ENCODE measurements at regions not wholly inside any gene's neighbourhood (a gene's known extent, or its start where the extent isn't known, plus 50 kb on each side); places are given as distances from the start of the nearest gene placed in this dataset.
A peak's percentile ranks its signal among the peaks of the same experiment; 100 is the strongest.

DNA sequence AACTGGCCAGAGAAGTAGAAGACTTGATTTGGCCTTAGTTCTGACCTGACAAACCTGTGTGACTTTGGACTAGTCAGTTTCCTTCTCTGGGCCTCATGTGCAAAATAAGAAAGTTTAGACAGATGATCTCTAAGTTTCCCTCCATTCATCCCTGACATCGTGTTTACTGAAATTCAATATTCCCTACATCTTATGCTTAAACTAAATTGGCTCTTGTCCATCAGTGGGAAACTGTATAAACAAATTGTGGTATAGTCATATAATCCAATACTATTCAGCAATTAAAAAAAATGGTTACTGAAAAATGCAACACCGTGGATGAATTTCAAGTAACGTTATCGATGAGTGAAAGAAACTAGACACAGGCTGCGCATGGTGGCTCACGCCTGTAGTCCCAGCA lies 64.4 kb upstream of the HRH1 start:
- no peak for DNase-seq

DNA sequence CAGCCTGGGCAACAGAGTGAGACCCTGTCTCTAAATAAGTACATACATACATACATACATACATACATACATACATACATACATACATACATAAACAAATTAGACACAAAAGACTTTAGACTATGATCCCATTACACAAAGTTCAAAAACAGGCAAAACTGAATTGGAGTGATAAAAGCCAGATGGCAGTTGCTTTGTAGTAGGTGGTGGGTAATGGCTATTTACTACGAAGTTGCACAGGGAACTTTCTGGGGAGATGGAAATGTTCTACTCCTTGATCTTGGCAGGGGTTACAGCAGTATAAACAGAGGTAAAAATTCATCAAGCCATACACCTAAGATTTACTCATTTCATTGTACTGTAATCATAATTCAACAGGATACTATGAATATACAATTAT lies 63.7 kb upstream of the HRH1 start:
- no peak for DNase-seq

GRCh38 chr3:11091088-11091590 lies 63.2 kb upstream of the HRH1 start:
- no peak for DNase-seq

- DNase-seq: no peak
Observed at GRCh38 chr3:11091791-11092190, 62.5 kb upstream of the HRH1 start.

DNA sequence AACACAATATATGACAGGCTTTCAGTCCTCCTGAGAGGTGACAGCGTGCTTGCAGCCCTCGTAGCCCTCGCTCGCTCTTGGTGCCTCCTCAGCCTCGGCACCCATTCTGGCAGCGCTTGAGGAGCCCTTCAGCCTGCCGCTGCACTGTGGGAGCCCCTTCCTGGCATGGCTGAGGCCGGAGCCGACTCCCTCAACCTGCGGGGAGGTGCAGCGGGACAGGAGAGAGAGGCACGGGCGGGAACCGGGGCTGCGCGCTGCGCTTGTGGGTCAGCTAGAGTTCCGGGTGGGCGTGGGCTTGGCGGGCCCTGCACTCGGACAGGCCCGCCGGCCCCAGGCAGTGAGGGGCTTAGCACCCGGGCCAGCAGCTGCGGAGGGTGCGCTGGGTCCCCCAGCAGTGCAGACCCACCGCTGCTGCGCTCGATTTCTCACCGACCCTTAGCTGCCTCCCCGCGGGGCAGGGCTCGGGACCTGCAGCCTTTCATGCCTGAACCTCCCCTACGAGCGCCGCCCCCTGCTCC lies 60.4 kb upstream of the HRH1 start:
- DNase-seq: no peak

- no peak for DNase-seq
Observed at GRCh38 chr3:11095932-11096265, 58.4 kb upstream of the HRH1 start.

- peak; percentile 13 for DNase-seq
Observed at GRCh38 chr3:11096266-11097139, 57.8 kb upstream of the HRH1 start.

DNA sequence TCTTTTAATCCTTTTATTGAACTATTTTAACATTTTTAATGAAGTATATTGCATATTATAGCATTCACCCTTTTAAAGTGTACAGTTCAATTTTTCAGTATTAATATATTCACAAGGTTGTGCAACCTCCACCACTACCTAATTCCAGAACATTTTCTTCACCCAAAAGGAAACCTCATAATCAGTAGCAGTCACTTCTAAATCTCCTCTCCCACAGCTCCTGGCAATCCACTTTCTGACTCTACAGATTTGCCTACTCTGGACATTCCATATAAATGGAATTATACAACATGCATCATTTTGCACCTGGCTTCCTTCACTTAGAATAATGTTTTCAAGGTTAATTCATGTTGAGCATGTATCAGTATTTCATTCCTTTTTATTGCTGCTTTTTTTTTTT lies 55.0 kb upstream of the HRH1 start:
- DNase-seq: no peak

Measured in midbrain (tissue), 1 donor.